CD14-positive monocyte (primary cell): ENCODE measurements at regions not wholly inside any gene's neighbourhood (a gene's known extent, or its start where the extent isn't known, plus 50 kb on each side); places are given as distances from the start of the nearest gene placed in this dataset.

ENCODE experiments used
- DNase-seq, 3 donors: peaks; one replicate each; pipeline ENCODE4 v3.0.0-alpha.2; 2011 to 2022
- H2AFZ ChIP-seq: 2 replicates; pipeline ENCODE4 v1.6.0; 2012; ENCODE audit warnings: mild to moderate bottlenecking, low read depth, low read length, inconsistent platforms; ENCODE audit not compliant: insufficient read depth, poor library complexity, severe bottlenecking
- H3K27ac ChIP-seq, 2 donors: 1 replicate in 1 of 2; 2 replicates in 1 of 2; pipeline ENCODE4 v1.5.1; 2012 to 2013; ENCODE audit warnings: low read length in 2 of 2, control low read depth in 1 of 2, inconsistent platforms in 1 of 2, low read depth in 1 of 2, mild to moderate bottlenecking in 1 of 2
- H3K27me3 ChIP-seq, 2 donors: one replicate each; pipeline versions ENCODE4 v1.6.0 to v1.6.1; 2011 to 2013; ENCODE audit warnings: low read length in 2 of 2; ENCODE audit not compliant: control insufficient read depth in 2 of 2, insufficient read depth in 2 of 2
- H3K36me3 ChIP-seq, 2 donors: replicated peaks in 1 of 2; 1 replicate in 1 of 2; 2 replicates in 1 of 2; pipeline versions ENCODE4 v1.5.1 to v1.6.1; 2012 to 2013; ENCODE audit warnings: low read length in 2 of 2, control low read depth in 1 of 2, inconsistent platforms in 1 of 2, mild to moderate bottlenecking in 1 of 2; ENCODE audit not compliant: insufficient read depth in 2 of 2, control insufficient read depth in 1 of 2
- H3K4me1 ChIP-seq, 2 donors: 1 replicate in 1 of 2; 2 replicates in 1 of 2; pipeline versions ENCODE4 v1.5.1 to v1.6.1; 2012 to 2013; ENCODE audit warnings: low read length in 2 of 2, control low read depth in 1 of 2, inconsistent platforms in 1 of 2, mild to moderate bottlenecking in 1 of 2, moderate library complexity in 1 of 2; ENCODE audit not compliant: insufficient read depth in 2 of 2, control insufficient read depth in 1 of 2
- H3K4me2 ChIP-seq: replicated peaks from 2 replicates; pipeline ENCODE3; 2012; ENCODE audit warnings: low read length, moderate library complexity, mild to moderate bottlenecking; ENCODE audit not compliant: poor library complexity, severe bottlenecking; ENCODE audit errors: extremely low read depth
- H3K4me3 ChIP-seq, 3 experiments: fragments of 200-600 bp in 1 of 3; sonication (generic) in 1 of 3; replicated peaks in 1 of 3; 1 replicate in 2 of 3; 2 replicates in 1 of 3; pipeline ENCODE4 v1.5.1; 2011 to 2013; ENCODE audit warnings: low read length in 3 of 3, mild to moderate bottlenecking in 3 of 3, control low read depth in 2 of 3, low read depth in 2 of 3, inconsistent platforms in 1 of 3, moderate library complexity in 1 of 3
- H3K79me2 ChIP-seq: 2 replicates; pipeline ENCODE4 v1.6.0; 2012; ENCODE audit warnings: mild to moderate bottlenecking, control low read depth, inconsistent platforms, low read length, moderate library complexity; ENCODE audit not compliant: insufficient read depth
- H3K9ac ChIP-seq: 2 replicates; pipeline ENCODE4 v1.6.0; 2017; ENCODE audit warnings: low read length, mild to moderate bottlenecking; ENCODE audit not compliant: insufficient read depth, poor library complexity, severe bottlenecking
- H3K9me3 ChIP-seq, 2 donors: replicated peaks in 1 of 2; 1 replicate in 1 of 2; 2 replicates in 1 of 2; pipeline versions ENCODE4 v1.5.1 to v1.6.1; 2012 to 2013; ENCODE audit warnings: low read length in 2 of 2, control low read depth in 1 of 2; ENCODE audit not compliant: control insufficient read depth in 1 of 2, insufficient read depth in 1 of 2
- H4K20me1 ChIP-seq: 2 replicates; pipeline ENCODE4 v1.6.0; 2012; ENCODE audit warnings: mild to moderate bottlenecking, low read length, control low read depth, moderate library complexity; ENCODE audit not compliant: insufficient read depth
- H3K27ac Mint-ChIP-seq, 7 donors: one replicate each; pipeline ENCODE4 v1.8.0; 2020; ENCODE audit warnings: mild to moderate bottlenecking in 7 of 7, mixed read lengths in 7 of 7, moderate library complexity in 6 of 7, inconsistent platforms in 2 of 7
- H3K27me3 Mint-ChIP-seq, 3 donors: one replicate each; pipeline ENCODE4 v1.8.0; 2021 to 2022; ENCODE audit warnings: low read depth in 3 of 3, mild to moderate bottlenecking in 3 of 3, mixed read lengths in 3 of 3, moderate library complexity in 3 of 3, inconsistent platforms in 1 of 3
- H3K36me3 Mint-ChIP-seq, 2 donors: one replicate each; pipeline ENCODE4 v1.8.0; 2020; ENCODE audit warnings: mixed read lengths in 2 of 2, inconsistent platforms in 1 of 2, mild to moderate bottlenecking in 1 of 2
- H3K4me1 Mint-ChIP-seq: one replicate; pipeline ENCODE4 v1.8.0; 2020; ENCODE audit warnings: mild to moderate bottlenecking, mixed read lengths
- H3K4me3 Mint-ChIP-seq, 2 donors: one replicate each; pipeline ENCODE4 v1.8.0; 2020; ENCODE audit warnings: mild to moderate bottlenecking in 2 of 2, mixed read lengths in 2 of 2, moderate library complexity in 1 of 2
- H3K9me3 Mint-ChIP-seq, 7 donors: one replicate each; pipeline ENCODE4 v1.8.0; 2020 to 2022; ENCODE audit warnings: mixed read lengths in 7 of 7, mild to moderate bottlenecking in 6 of 7, moderate library complexity in 6 of 7, inconsistent platforms in 2 of 7
- WGBS: methylation state at CpG from one replicate; pipeline ENCODE4 v1.1.5; 2013; ENCODE audit warnings: missing lambda C conversion rate; ENCODE audit not compliant: insufficient coverage; 5-methylcytosine and 5-hydroxymethylcytosine counted together
- intact Hi-C, 2 donors: fragments of 100-400 bp; cut with micrococcal nuclease; formaldehyde crosslinking; loops; one replicate each; pipeline versions ENCODE4 v1.15.0 to v1.15.1; 2023
- TF ChIP-seq, protein P1 (sequence below): fragments of 200-600 bp; IDR thresholded peaks from one replicate; pipeline ENCODE4 v1.8.0; 2022; ENCODE audit warnings: antibody characterized with exemption, mild to moderate bottlenecking

DNA sequence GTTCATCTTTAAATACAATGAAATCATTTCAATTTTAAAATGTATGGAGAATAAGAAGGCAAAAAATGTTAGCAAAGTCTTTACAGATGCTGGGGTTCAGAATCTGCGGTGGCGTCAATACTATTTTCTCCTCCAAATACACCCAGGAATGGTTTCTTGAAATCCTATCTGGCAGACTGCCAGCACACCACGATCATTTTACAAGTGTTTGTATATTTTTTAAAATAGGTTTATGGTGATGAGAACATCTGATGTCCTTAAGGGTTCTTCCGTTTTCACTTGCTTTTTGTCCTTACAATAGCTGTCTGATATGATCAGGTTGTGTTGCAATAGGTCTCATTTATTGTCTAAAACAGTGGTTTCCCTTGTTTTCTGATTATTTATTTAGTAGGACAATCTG, 89.6 kb downstream of the CMPK2 start:
- no peak overlapping the region for H3K27ac Mint-ChIP-seq
- Histone ChIP-seq H3K9ac (no peak overlapping the region), H3K4me3 (no peak overlapping the region), H3K79me2 (no peaks in the 10 kb centered on the region), H3K4me1 (peaks cover 11 to 15% of the 10 kb centered on the region in 2 donors), H2AFZ (no peak overlapping the region), H3K9me3 (no peaks in the 10 kb centered on the region), H3K4me2 (no peak overlapping the region), H3K36me3 (no peaks in the 10 kb centered on the region), H3K27ac (no peak overlapping the region), H4K20me1 (no peaks in the 10 kb centered on the region), H3K27me3 (peaks cover 5 to 24% of the 10 kb centered on the region in 2 donors)
- H3K4me1 Mint-ChIP-seq = peaks cover 20% of the 10 kb centered on the region
- H3K27me3 Mint-ChIP-seq = peaks cover 25 to 43% (median 35%) of the 10 kb centered on the region in 3 donors
- no peaks in the 10 kb centered on the region for H3K36me3 Mint-ChIP-seq
- peaks cover 0 to 3% (median 0%) of the 10 kb centered on the region in 7 donors for H3K9me3 Mint-ChIP-seq
- TF ChIP-seq, protein P1, sequence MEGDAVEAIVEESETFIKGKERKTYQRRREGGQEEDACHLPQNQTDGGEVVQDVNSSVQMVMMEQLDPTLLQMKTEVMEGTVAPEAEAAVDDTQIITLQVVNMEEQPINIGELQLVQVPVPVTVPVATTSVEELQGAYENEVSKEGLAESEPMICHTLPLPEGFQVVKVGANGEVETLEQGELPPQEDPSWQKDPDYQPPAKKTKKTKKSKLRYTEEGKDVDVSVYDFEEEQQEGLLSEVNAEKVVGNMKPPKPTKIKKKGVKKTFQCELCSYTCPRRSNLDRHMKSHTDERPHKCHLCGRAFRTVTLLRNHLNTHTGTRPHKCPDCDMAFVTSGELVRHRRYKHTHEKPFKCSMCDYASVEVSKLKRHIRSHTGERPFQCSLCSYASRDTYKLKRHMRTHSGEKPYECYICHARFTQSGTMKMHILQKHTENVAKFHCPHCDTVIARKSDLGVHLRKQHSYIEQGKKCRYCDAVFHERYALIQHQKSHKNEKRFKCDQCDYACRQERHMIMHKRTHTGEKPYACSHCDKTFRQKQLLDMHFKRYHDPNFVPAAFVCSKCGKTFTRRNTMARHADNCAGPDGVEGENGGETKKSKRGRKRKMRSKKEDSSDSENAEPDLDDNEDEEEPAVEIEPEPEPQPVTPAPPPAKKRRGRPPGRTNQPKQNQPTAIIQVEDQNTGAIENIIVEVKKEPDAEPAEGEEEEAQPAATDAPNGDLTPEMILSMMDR = no peak
- H3K4me3 Mint-ChIP-seq = no peak overlapping the region
- intact Hi-C loops = no loop called here
- no CpG with 5 or more reads among the region's 4 CpGs for WGBS
- no peak for DNase-seq

DNA sequence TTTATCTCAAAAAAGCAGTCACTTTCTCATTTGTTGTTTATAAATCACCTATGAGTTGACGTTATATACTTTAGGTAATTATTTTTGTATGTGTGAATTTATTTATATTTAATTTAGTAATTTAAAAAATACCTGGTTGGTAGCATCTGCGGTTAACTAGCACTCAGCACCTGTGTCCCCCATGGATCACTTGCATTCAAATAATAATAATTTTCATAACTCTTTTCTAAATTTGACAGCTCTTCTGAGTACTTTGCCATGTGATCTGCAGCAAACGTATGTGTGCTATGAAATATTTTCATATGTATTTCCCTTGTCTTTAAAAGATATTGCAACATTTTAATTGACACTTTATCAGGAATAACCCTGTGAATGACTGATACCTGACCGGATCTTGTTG, 88.1 kb downstream of the CMPK2 start:
- no peaks in the 10 kb centered on the region for H3K79me2 ChIP-seq
- no CpG with 5 or more reads among the region's 4 CpGs for WGBS
- H4K20me1 ChIP-seq = no peaks in the 10 kb centered on the region
- peaks cover 0 to 3% (median 0%) of the 10 kb centered on the region in 7 donors for H3K9me3 Mint-ChIP-seq
- no peak overlapping the region for H3K4me3 Mint-ChIP-seq
- intact Hi-C loops = no loop called here
- H3K4me1 ChIP-seq = peaks cover 26 to 30% of the 10 kb centered on the region in 2 donors
- DNase-seq = no peak
- H2AFZ ChIP-seq = no peak overlapping the region
- H3K4me1 Mint-ChIP-seq = peaks cover 35% of the 10 kb centered on the region
- H3K9ac ChIP-seq = no peak overlapping the region
- no peak overlapping the region for H3K27ac Mint-ChIP-seq
- no peak overlapping the region for H3K4me3 ChIP-seq
- H3K27me3 Mint-ChIP-seq = peaks cover 16 to 33% (median 23%) of the 10 kb centered on the region in 3 donors
- H3K36me3 Mint-ChIP-seq = no peaks in the 10 kb centered on the region
- TF ChIP-seq, protein P1 = no peak
- H3K27ac ChIP-seq = no peak overlapping the region
- no peaks in the 10 kb centered on the region for H3K9me3 ChIP-seq
- H3K27me3 ChIP-seq = peaks cover 5 to 16% of the 10 kb centered on the region in 2 donors
- H3K36me3 ChIP-seq = no peaks in the 10 kb centered on the region
- no peak overlapping the region for H3K4me2 ChIP-seq
